ENCODE measurements at regions not wholly inside any gene's neighbourhood (a gene's known extent, or its start where the extent isn't known, plus 50 kb on each side); places are given as distances from the start of the nearest gene placed in this dataset.
A peak's percentile ranks its signal among the peaks of the same experiment; 100 is the strongest.
"Not testable (repeated sequence)": the region's sequence is repeated elsewhere in the genome, so short reads cannot be mapped to it uniquely, and the experiment has no call there.

DNA sequence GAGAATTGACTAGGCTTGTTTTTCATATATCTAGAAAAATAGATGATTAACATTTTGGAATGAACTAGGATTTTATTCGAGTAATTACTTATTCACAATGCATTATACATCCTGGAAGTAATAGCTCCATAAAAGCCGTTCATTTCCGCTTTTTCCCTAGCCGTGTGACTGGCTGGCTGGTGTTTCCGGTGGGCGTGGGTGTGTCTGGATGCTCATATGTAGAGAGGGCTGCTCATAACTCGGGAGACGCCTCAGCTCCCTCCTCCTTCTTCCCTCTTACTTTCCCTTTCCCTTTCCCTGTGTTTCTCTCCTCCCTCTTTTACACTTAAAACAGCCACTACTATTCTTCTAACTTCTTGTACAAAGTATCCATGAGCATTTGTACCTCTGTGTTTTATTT, 187.7 kb upstream of the VSTM2A start:
- DNase-seq (ENCODE audit: low spot score): no peak

DNA sequence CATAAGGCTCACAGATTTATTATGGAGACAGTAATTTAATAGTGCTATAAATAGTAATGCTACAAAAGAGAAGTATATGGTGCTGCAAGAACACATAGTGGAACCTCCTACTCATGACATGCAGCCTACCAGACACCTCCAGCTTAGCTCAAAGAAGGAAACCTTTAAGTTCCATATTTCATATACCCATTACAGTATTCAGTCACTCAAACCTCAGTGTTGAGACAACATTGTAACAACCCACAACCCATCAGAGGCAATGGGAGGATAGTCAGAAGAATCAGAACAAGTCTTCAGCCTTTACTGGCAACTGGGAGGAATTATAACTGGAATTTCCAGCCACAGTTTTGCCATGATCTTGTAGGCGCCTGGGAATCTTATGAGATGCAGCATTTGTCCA, 186.3 kb upstream of the VSTM2A start:
- DNase-seq (ENCODE audit: low spot score): no peak

DNA sequence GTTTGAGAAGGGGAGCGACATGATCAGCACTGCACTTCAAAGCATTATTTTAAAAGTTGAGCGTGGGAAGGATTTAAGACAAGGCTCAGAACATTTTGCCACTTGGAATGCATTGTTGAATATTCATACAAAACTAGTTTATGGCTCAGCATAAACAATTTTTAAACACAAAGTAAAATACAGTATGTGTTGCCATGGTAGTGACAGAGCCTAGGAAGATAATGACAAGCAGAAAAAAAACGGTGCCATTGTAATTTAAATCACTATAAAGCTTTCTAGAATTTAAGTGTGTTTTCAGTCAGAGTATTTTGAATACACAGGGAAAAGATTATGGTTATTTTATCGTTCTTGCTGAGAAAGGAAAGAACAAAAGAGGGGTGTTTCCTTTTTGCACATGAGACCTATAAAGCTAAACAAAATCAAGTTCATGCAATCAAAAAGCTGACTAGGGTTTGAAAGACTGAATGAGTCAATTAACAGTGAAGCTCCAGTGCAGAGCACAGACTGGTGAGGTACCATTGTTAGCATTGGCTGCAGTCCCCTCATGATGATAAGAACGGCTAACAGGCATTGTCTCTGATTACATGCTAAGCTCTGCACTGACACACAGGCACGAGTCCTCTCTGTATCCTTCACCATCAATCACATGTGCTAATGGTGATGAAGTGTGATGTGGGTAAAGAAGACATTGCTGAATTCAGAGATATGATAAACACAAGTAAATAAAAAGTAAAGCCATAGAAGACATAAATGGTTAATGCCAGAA, 181.9 kb upstream of the VSTM2A start:
- DNase-seq (ENCODE audit: low spot score): peak; percentile 32

DNA sequence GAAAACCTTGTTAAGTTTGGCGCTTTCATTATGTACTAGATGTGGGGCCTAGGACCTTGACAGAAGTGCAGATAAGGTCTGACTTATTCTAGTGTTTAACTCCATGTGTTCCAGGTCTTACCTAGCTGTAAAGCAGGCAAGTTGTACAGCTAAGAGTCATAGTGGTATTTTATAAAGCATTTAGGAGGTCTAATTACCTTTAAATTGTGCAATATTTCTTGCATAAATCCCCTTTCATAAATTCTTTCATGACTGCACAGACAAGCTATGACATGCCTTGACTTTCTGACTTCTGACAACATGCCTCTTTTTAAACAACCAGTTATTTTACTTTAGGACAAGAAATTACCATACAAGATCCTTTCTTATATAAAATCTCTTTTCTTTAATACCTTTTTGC, 151.6 kb upstream of the VSTM2A start:
- no peak for DNase-seq (ENCODE audit: low spot score)

DNA sequence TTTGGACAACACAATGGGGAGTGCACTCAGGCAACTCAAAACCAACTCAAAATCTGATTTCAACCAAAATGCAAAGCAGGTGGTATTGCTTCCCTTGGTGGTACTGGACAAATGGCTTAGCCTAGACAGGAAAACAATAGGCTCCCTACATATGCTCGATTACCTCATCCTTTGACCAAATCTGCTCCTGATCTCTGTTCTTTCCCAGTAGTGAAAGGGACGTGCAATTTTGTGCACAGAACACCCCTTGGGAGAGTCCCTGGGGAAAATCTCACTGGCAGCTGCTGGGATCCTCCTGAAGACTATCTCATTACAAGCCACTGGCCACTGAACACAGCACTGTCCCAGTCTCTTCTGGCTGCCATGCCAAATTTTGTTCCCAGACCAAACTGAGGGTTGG, 149.2 kb upstream of the VSTM2A start:
- DNase-seq (ENCODE audit: low spot score): peak; percentile 36

DNA sequence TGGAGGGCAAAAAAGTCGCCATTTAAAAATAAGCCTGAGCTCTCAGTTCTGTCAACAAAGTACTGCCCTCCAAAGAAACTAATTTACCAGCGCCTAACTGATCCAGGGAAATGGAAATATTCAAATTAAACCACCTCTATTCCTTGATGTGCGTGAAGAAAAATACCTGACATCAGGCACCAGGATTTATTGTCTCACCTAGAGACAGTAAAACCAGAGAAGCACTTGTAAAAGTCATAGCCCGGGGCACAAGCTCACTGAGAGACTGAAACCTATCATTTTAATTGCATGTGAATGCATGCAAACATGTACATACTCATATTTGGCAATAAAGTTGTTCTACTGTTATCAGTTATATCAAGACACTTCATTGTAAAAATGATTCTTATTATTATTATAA, 147.3 kb upstream of the VSTM2A start:
- DNase-seq (ENCODE audit: low spot score): peak; percentile 49

DNA sequence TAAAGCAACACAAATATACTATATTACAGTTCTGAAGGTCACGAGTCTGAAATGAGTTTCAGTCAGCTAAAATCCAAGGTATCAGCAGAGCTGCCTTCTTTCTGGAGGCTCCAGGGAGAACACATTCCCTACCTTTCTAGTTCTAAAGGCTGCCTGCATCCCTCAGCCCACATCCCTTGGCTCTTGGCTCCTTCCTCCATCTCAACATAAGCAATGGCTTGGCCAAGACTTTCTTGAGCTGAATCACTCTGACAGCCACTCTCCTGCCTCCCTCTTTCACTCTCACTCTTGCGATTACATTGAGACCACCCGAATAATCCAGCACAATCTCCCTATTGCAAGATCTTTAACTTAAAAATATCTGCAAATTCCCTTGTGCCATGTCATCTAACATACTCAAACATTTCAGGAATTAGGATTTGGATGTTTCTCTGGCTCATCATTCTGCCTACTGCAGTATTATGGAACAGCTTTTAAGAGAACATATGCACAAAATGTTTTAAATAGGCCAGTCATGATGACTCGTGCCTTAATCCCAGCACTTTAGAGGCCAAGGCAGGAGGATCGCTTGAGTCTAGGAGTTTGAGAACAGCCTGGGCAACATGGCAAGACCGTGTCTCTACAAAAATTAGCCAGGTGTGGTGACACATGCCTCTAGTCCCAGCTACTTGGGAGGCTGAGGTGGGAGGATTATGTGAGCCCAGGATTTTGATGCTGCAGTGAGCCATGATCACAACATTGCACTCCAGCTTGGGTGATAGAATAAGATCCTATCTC, 144.2 kb upstream of the VSTM2A start:
- no peak for DNase-seq (ENCODE audit: low spot score)

DNA sequence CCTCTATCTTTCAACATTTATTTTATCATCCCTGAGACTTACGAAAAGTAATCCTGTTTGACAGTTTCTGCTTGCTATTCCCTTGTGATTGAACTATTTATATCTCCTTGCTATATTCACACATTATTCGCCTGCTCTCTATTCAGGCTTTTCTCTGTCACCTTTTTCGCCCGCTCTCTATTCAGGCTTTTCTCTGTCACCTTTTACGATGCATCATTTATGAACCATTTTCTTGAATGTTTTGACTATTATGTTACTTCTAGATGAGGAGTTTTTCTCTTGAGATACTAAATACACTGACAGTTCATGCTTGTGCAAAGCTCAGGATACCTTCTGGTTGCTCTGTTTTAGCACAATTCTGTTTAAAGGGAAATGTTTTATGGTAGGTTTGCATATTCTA, 143.3 kb upstream of the VSTM2A start:
- no peak for DNase-seq (ENCODE audit: low spot score)

DNA sequence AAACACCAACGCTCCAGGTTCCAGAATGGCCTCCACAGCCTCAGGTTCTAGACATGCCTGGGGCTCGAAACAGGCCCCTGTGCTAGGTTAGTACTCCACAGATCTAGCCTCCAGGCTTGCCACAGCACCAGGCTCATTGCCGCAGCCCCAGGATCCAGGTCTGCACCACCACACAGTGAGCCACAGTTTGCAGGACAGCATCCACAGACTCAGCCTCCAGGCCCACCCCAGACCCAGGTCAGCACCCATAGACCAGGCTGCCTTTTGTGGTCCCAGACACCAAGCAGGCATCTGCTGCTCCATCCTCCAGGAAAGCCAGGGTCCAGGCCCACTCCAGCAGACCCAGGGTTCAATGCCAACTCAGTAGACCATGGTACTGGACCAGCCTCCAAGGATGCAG, 132.3 kb upstream of the VSTM2A start:
- DNase-seq (ENCODE audit: low spot score): no peak

DNA sequence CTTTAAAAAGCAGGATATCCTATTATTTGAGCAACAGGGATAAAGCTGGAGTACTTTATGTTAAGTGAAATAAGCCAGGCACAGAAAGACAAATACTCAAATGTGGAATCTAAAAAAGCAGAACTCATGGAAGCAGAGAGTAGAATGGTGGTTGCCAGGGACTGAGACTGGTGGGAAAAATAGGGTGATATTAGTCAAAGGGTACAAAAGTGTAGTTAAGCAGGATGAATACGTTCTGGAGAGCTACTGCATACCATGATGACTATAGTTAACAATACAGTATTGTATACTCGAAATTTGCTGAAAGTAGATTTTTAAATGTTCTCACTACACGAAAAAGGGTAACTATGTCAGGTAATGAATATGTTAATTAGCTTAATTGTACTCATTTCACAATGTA, 125.5 kb upstream of the VSTM2A start:
- DNase-seq (ENCODE audit: low spot score): no peak

DNA sequence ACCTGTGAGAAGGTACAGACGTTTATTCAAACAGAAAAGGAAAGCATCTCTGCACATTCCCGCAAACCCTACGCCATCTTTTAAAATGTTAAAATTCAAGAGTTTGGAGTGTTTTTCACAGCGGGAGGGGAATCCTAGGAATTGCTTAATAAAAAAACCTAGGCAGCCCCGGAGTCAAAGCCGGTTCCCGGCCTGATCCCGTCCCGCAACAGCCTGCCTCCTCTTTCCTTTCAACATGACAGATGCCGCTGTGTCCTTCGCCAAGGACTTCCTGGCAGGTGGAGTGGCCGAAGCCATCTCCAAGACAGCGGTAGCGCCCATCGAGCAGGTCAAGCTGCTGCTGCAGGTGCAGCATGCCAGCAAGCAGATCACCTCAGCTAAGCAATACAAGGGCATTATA, 123.0 kb upstream of the VSTM2A start:
- DNase-seq (ENCODE audit: low spot score): no peak

DNA sequence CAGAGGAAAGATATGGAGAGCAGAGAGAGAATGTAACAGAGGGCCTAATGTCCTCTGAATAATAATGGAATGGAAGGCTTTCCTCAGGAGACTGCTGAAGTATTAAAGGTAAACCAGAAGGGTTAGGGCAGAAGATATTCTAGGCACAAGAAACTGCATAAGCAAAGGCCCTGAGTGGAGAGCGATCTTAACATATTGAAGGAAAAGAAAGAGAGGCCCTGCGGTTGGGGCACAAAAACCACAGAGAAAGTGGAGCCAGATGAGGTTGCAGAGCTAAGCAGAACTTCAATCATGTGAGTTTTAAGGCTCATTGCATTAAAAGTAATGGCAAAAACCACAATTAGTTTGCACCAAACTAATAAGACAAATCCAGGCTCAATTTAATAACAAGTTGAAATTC, 115.8 kb upstream of the VSTM2A start:
- no peak for DNase-seq (ENCODE audit: low spot score)

DNA sequence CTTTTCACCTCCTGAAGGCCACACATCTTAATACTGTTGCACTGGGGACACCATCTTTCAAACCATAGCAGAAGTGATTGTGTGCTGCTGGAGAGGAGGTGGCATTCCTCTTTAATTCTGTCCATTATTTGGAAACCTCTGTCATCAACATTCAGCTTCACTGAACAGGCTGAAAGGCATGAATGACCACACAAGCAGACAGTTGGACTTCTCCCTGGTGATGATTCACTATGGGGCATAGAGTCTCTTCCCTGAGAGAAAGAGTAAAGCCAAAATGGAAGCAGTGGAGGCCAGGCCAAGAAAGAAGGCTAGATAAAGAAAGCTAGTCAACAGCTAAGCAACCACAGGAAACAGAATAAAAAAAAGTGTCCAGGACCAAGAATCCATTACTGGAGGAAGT, 113.1 kb upstream of the VSTM2A start:
- DNase-seq (ENCODE audit: low spot score): no peak

DNA sequence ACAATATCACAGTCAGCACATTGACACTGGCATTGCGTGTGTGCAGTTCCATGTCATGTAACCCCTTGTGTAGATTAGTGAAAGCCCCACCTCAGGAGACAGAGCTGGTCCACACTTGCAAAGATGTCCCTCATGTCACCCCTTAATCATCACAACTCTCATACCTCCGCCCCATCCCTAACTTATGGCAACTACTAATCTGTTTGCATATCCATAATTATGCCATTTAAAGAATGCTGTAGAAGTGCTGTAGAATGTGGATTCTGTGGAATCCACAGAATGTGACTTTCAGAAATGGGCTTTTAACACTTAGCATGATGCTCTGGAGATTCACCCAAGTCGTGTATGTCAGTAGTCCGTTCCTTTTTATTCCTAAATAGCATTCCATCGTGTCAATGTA, 102.8 kb upstream of the VSTM2A start:
- DNase-seq (ENCODE audit: low spot score): no peak

DNA sequence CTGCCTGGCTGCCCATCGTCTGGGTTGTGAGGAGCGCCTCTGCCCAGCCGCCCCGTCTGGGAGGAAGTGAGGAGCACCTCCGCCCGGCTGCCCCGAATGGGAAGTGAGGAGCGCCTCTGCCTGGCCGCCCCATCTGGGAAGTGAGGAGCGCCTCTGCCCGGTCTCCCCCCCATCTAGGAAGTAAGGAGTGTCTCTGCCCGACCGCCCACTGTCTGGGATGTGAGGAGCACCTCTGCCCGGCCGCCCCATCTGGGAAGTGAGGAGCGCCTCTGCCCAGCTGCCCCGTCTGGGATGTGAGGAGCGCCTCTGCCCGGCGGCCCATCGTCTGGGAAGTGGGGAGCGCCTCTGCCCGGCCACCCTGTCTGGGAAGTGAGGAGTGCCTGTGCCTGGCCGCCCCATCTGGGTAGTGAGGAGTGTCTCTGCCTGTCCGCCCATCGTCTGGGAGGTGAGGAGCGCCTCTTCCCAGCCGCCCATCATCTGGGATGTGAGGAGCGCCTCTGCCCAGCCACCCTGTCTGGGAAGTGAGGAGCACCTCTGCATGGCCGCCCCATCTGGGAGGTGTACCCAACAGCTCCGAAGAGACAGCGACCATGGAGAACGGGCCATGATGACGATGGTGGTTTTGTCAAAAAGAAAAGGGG, 98.0 kb upstream of the VSTM2A start:
- peak; percentile 4 for DNase-seq (ENCODE audit: low spot score)

DNA sequence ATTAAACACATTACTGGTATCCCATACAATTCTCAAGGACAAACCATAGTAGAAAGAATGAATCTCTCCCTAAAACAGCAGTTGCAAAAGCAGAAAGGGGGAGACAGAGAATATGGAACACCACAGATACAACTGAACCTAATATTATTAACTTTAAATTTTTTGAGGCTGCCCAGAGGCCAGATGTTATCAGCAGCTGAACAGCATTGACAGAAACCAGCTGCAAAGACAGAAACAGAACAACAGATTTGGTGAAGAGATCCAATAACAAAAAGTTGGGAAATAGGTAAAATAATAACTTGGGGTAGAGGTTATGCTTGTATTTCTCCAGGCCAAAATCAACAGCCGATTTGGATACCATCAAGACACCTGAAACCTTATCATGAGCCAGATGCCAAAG, 89.0 kb upstream of the VSTM2A start:
- DNase-seq (ENCODE audit: low spot score): peak; percentile 89

DNA sequence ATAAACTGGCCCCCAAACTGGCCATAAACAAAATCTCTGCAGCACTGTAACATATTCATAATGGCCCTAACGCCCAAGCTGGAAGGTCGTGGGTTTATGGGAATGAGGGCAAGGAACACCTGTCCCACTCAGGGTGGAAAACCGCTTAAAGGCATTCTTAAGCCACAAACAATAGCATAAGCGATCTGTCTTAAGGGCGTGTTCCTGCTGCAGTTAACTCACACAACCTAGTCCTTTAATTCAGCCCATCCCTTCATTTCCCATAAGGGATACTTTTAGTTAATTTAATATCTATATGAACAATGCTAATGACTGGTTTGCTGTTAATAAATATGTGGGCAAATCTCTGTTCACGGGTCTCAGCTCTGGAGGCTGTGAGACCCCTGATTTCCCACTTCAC, 87.5 kb upstream of the VSTM2A start:
- DNase-seq (ENCODE audit: low spot score): not testable (repeated sequence)

DNA sequence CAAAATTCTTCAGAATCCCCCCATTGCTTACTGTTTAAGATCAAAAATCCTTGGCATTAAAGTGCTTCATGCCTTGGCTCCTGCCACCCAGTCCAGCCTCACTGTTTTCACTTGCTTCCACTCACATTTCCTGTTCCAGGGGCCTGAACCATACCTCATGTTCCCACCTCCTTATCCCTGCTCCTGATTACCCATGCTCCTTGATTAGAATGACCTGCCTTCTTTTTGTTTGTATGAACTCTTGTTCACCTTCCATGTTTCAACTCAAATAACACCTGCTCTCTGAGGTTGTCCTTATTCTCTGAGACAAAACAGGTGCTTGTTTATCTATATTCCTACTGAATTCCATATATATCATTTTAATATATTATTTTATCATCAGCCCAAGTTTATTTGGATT, 77.1 kb upstream of the VSTM2A start:
- DNase-seq (ENCODE audit: low spot score): no peak

DNA sequence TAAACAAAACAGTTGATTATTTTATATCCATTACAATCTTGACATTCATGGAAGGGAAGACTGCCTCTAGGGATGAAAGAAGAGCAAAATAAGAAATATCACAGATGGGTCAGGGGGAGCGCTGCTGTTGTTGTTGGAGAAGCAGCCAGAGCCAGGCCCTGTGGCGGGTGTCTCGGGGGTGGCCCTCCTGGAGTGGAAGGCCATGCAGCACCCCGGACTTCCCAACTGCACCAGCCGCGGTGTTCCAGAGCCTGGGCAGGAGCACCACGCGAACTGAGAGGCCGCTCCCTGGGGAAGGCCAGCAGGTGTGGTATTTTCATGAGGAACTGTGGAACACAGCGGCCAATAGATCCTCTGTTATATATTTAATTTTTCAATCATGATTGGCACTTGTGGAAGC, 72.4 kb upstream of the VSTM2A start:
- DNase-seq (ENCODE audit: low spot score): no peak

DNA sequence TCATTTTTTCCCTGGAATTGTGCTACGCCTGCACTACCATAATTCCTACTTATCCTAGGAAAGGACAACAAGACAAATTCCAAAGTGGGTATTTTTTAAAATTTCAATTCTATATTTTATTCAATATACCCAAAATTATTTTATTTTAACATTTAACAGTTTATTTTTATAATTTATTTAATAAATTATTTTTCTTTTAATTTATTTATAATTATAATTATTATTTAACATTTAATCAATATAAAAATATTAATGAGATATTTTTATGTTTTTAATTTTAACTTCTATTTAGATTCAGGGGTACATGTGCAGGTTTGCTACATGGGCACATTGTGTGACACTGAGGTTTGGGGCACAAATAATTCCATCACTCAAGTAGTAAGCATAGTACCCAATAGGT, 65.6 kb upstream of the VSTM2A start:
- DNase-seq (ENCODE audit: low spot score): no peak

DNA sequence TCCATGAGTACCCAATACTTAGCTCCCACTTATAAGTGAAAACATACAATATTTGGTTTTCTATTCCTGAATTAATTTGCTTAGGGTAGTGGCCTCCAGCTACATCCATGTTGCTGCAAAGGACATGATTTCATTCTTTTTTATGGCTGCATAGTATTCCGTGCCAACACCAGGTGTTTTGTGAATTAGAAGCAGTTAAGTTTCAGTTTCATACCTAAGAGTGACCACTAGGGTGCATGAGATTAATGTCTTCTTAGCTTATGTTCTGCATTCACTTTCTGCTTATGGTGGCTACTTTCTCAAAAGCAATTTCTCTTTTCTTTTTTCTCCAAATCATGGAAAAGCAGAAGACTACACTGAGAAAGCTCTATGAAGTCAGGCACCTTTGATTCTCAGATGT, 65.1 kb upstream of the VSTM2A start:
- DNase-seq (ENCODE audit: low spot score): no peak

DNA sequence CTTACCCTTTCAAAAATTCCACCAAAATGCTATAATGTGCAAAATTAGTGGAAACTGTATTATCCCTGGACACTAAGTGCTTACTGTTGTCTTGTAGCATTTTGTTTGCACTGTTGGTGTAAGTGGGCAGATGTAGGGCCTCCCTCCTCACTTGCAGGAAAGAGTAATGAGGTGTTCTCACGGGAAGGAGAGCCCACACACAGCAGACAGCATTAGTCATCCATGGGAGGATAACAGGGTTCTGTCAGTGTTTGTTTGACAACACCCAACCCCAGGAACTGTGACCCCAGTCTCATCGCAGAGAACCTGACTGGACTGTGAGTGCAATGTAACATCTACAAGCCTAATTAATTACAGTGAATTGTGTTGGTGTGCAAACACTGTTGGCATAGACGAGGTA, 58.7 kb upstream of the VSTM2A start:
- DNase-seq (ENCODE audit: low spot score): no peak

DNA sequence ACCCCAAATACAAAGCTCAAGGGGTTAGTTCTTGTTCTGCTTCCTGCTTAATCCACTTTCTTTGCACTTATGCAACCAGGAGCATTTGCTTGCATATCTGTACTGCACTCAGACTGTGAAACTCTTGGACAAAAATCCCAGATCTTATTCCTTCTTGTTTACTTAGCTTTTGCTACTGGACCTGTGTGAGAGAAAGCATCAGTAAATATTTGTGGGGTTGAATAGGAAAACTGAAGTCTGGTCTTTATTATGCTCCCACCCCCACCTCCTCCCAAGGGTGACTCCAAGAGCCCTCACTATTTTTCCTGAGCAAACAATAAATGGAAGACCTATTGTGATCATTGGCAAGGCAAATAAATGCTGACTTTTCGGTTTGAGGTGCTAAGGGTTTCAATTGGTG, 57.1 kb upstream of the VSTM2A start:
- DNase-seq (ENCODE audit: low spot score): no peak

Measured in SK-N-DZ (cell line).